WI38 (cell line): ENCODE measurements at regions not wholly inside any gene's neighbourhood (a gene's known extent, or its start where the extent isn't known, plus 50 kb on each side); places are given as distances from the start of the nearest gene placed in this dataset.

Experiments used
- H3K4me3 ChIP-seq: 2 replicates; pipeline ENCODE4 v1.5.1; 2011; ENCODE audit warnings: low read depth, mild to moderate bottlenecking, control low read depth, low read length
- TF ChIP-seq, protein P1 (sequence below): IDR thresholded peaks from 2 replicates; pipeline ENCODE4 v1.5.1; 2012; ENCODE audit warnings: low read depth, mild to moderate bottlenecking, control low read depth, low read length

DNA sequence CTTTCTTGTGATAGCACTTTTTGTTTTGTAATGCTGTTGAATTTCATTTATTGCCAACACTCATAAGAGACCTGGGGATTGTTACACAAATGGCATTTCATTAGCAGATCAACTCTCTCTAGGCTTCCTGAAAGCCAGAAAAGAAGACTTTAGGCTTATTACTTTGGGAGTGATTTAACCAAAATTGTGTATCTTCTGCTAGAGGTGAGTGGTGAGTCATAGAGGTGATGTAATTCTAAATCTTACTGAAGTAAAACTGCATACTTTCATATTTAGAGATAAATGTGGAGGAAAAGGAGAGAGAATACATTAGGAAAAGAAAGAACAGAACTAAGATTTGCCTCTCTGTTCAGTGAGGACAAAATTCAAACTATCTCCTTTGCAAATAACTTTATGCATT, 304.7 kb upstream of the RGS17 start:
- TF ChIP-seq, protein P1, sequence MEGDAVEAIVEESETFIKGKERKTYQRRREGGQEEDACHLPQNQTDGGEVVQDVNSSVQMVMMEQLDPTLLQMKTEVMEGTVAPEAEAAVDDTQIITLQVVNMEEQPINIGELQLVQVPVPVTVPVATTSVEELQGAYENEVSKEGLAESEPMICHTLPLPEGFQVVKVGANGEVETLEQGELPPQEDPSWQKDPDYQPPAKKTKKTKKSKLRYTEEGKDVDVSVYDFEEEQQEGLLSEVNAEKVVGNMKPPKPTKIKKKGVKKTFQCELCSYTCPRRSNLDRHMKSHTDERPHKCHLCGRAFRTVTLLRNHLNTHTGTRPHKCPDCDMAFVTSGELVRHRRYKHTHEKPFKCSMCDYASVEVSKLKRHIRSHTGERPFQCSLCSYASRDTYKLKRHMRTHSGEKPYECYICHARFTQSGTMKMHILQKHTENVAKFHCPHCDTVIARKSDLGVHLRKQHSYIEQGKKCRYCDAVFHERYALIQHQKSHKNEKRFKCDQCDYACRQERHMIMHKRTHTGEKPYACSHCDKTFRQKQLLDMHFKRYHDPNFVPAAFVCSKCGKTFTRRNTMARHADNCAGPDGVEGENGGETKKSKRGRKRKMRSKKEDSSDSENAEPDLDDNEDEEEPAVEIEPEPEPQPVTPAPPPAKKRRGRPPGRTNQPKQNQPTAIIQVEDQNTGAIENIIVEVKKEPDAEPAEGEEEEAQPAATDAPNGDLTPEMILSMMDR = no peak
- no peak overlapping the region for H3K4me3 ChIP-seq

DNA sequence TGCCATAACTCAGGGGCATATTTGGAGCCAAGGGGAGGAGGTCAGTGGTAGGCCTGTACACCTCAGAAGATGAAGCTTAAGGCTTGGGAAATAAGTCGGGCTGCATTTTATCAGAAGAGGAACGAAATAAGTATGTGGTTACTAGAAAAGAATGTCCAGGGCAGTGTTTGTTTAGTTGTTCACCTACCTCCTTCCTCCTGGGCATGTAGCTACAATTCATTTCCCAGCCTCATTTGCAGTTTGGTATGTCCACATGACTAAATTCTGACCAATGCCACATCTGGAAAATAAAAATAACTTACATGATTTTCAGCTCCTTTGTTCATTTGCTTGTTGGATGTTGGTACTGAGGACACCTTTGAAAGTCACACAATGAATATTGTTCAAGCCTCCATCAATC, 294.5 kb upstream of the RGS17 start:
- TF ChIP-seq, protein P1 = no peak
- H3K4me3 ChIP-seq = no peak overlapping the region

DNA sequence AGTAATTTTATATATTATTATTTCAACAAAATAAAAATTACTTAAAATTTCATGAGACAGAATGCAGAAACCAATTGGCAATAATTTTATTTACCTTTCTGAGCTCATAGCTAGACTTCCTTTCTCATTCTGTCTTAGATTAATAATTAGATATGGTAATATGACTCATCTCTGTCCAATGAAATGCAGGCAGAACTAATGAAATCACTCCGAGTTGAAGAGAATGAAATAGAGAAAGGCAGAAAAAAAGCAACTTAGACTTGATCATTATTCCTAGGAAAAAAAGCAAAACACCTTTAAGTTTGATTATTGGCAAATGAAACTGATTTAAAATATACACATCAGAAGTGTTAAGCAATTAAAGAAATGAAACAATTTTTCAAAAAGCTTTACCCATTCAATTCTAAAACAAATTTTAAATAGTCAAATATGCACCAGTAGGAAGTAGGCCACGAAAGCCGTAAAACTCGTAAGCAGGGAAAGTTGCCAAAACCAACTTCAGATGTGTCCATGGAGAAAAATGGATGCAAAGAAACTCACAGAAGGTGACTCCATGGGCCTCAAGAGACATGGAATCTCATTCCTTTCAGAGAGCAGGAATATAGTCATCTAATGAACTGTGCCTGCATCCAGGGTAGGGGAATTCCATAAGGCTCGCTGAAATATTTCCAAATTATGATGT, 293.8 kb upstream of the RGS17 start:
- TF ChIP-seq, protein P1 = no peak
- no peak overlapping the region for H3K4me3 ChIP-seq

DNA sequence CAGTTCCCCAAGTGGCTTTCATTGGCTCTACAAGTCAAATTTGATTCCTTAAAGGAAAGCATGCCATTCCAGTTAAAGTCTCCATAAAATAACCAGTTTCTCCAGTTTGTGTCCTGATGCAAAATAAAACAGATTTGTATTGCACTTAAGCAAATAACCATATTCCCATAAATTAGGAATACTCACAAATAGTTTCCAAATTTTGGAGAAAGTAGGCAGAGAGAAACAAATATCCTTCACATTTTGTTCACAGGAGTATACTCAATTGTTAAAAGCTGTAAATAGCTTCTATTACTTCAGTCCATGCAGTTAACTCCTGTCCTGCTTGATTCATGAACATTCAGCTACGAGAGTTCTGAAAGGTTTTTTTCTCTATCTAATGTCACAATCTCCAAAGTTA, 281.4 kb upstream of the RGS17 start:
- TF ChIP-seq, protein P1 = no peak

DNA sequence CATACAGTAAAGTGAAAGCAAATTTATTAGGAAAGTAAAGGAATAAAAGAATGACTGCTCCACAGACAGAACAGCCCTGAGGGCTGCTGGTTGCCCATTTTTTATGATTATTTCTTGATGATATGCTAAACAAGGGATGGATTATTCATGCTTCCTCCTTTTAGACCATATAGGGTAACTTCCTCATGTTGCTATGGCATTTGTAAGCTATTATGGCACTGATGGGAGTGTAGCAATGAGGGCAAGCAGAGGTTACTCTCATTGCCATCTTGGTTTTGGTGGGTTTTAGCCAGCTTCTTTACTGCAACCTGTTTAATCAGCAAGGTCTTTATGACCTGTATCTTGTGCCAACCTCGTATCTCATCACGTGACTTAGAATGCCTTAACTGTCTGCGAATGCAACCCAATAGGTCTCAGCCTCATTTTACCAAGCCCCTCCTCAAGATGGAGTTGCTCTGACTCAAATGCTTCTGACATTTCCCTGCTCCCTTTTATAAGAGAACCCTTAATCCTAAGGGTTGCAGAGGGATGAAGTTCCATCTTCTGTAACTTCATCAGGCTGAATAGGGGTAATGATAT, 280.1 kb upstream of the RGS17 start:
- TF ChIP-seq, protein P1 = no peak
- H3K4me3 ChIP-seq = no peak overlapping the region

More for the DNA sequence above, 281.4 kb upstream of the RGS17 start:
- no peak overlapping the region for H3K4me3 ChIP-seq

DNA sequence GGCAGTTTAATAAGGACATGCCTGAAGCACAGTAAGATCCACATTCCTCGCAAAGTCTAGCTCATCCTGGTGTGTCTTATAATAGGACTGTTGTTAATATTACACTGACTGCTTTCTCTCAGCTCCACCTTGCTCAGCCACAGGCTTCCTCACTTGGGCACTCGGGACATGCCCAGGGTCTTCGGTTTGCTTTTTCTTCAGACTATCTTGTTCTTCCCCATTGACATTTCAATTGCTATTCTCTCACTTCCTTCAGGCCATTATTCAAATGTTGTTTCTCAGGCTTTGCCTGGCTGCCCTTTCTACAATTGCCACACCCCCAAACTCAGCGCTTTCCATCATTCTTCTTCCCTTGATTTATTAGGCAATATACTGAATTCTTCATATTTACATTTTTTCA, 274.8 kb upstream of the RGS17 start:
- H3K4me3 ChIP-seq = no peak overlapping the region
- TF ChIP-seq, protein P1 = no peak

DNA sequence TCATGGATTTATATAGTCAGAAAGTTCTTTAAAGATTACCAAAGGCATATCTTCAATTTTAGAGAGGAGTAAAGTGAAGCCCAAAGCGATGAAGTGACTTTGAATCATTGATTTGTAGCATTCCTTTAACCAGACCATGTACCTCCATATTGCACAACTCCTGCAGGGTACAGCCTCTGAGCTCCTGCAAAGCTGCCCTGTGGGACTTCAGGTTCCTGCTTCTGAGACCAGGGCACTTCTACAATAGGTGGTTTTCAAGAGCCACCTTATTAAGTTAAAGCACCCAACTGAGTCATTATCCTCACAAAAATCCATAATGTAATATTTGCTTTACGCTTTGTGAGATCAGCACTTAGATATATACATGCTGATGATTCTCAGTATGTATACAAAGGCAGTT, 270.7 kb upstream of the RGS17 start:
- TF ChIP-seq, protein P1 = no peak
- H3K4me3 ChIP-seq = no peak overlapping the region
